MM.1S (cell line): ENCODE measurements at regions not wholly inside any gene's neighbourhood (a gene's known extent, or its start where the extent isn't known, plus 50 kb on each side); places are given as distances from the start of the nearest gene placed in this dataset.

Experiments
- DNase-seq: peaks from one replicate; pipeline ENCODE4 v3.0.0-alpha.2; 2015
- H2AFZ ChIP-seq: fragments of 300-600 bp; sonication (generic); 2 replicates; pipeline ENCODE4 v1.6.0; 2016; ENCODE audit warnings: antibody characterized with exemption, low read length
- H3F3A ChIP-seq: fragments of 300-600 bp; sonication (generic); 2 replicates; pipeline ENCODE4 v1.6.1; 2016; ENCODE audit warnings: mild to moderate bottlenecking, antibody characterized with exemption, low read length, moderate library complexity, mixed read lengths; ENCODE audit not compliant: insufficient read depth
- H3K27ac ChIP-seq: fragments of 300-600 bp; sonication (generic); 2 replicates; pipeline ENCODE4 v1.5.1; 2016; ENCODE audit warnings: mild to moderate bottlenecking, low read length
- H3K27me3 ChIP-seq: fragments of 300-600 bp; sonication (generic); replicated peaks from 2 replicates; pipeline ENCODE4 v1.6.0; 2016; ENCODE audit warnings: low read length; ENCODE audit not compliant: insufficient read depth
- H3K36me3 ChIP-seq: fragments of 300-600 bp; sonication (generic); replicated peaks from 2 replicates; pipeline ENCODE4 v1.6.1; 2016; ENCODE audit warnings: mild to moderate bottlenecking, low read length, mixed read lengths; ENCODE audit not compliant: insufficient read depth
- H3K4me1 ChIP-seq: fragments of 300-600 bp; sonication (generic); 2 replicates; pipeline ENCODE4 v1.6.1; 2016; ENCODE audit warnings: low read length, mixed read lengths
- H3K4me2 ChIP-seq: fragments of 300-600 bp; sonication (generic); 2 replicates; pipeline ENCODE4 v1.6.0; 2016; ENCODE audit warnings: low read depth, low read length
- H3K4me3 ChIP-seq: fragments of 300-600 bp; sonication (generic); 2 replicates; pipeline ENCODE4 v1.5.1; 2016; ENCODE audit warnings: low read length, mixed read lengths
- H3K79me2 ChIP-seq: fragments of 300-600 bp; sonication (generic); 2 replicates; pipeline ENCODE4 v1.6.1; 2016; ENCODE audit warnings: mixed run types, low read length, mixed read lengths
- H3K9ac ChIP-seq: fragments of 300-600 bp; sonication (generic); 2 replicates; pipeline ENCODE4 v1.6.1; 2016; ENCODE audit warnings: low read length, mixed read lengths
- H3K9me2 ChIP-seq: fragments of 300-600 bp; sonication (generic); replicated peaks from 2 replicates; pipeline ENCODE4 v1.6.1; 2016; ENCODE audit warnings: mild to moderate bottlenecking, low read length, mixed read lengths; ENCODE audit not compliant: insufficient read depth
- H3K9me3 ChIP-seq: fragments of 300-600 bp; sonication (generic); replicated peaks from 2 replicates; pipeline ENCODE4 v1.6.1; 2016; ENCODE audit warnings: mild to moderate bottlenecking, low read length, mixed read lengths; ENCODE audit not compliant: insufficient read depth
- H4K20me1 ChIP-seq: fragments of 300-600 bp; sonication (generic); 2 replicates; pipeline ENCODE4 v1.6.1; 2016; ENCODE audit warnings: mild to moderate bottlenecking, low read length, moderate library complexity, mixed read lengths; ENCODE audit not compliant: insufficient read depth
- EZH2 ChIP-seq: fragments of 300-600 bp; sonication (generic); optimal IDR thresholded peaks from 2 replicates; pipeline ENCODE3; 2017; ENCODE audit warnings: low read depth, mild to moderate bottlenecking, antibody characterized with exemption, low read length, mixed read lengths
- EZH2phosphoT487 ChIP-seq: fragments of 300-600 bp; sonication (generic); IDR thresholded peaks from 2 replicates; pipeline ENCODE4 v1.6.1; 2018; ENCODE audit warnings: antibody characterized with exemption, low read length
- TF ChIP-seq, protein P1 (sequence below): fragments of 300-600 bp; sonication (generic); IDR thresholded peaks from 2 replicates; pipeline ENCODE4 v1.5.1; 2016; ENCODE audit warnings: antibody characterized with exemption, low read length, mixed read lengths

DNA sequence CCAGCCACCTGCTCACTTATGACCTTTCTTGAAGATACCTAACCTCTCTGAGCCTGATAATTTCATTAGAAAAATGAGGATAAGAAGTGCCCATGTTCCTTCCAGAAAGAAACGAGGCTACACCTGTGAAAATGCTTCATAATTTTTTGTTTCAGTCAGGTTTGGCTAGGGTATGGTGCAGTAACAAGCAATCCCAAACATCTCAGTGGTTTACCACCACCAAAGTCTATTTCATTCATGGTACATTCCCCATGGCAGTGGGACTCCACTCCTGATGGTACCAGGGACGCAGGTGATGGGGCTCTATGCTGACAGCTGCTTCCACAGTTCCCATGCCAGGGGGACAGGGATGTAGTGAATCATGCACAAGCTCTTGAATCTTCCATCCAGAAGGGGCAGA lies 147.6 kb upstream of the CES5A start:
- Histone ChIP-seq H3K9me2 (no peaks in the 10 kb centered on the region), H3K4me2 (no peak overlapping the region), H2AFZ (no peak overlapping the region), H3K36me3 (no peaks in the 10 kb centered on the region), H4K20me1 (no peaks in the 10 kb centered on the region), H3K4me1 (no peaks in the 10 kb centered on the region), H3K27ac (no peak overlapping the region), H3K9me3 (no peaks in the 10 kb centered on the region), H3K79me2 (no peaks in the 10 kb centered on the region), H3F3A (no peaks in the 10 kb centered on the region), H3K4me3 (no peak overlapping the region), H3K9ac (no peak overlapping the region), H3K27me3 (no peaks in the 10 kb centered on the region)
- TF ChIP-seq, protein P1, sequence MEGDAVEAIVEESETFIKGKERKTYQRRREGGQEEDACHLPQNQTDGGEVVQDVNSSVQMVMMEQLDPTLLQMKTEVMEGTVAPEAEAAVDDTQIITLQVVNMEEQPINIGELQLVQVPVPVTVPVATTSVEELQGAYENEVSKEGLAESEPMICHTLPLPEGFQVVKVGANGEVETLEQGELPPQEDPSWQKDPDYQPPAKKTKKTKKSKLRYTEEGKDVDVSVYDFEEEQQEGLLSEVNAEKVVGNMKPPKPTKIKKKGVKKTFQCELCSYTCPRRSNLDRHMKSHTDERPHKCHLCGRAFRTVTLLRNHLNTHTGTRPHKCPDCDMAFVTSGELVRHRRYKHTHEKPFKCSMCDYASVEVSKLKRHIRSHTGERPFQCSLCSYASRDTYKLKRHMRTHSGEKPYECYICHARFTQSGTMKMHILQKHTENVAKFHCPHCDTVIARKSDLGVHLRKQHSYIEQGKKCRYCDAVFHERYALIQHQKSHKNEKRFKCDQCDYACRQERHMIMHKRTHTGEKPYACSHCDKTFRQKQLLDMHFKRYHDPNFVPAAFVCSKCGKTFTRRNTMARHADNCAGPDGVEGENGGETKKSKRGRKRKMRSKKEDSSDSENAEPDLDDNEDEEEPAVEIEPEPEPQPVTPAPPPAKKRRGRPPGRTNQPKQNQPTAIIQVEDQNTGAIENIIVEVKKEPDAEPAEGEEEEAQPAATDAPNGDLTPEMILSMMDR, result no peak
- TF ChIP-seq EZH2 (no peak), EZH2phosphoT487 (no peak)
- no peak for DNase-seq

GRCh38 chr16:56019274-56019673 lies 144.1 kb upstream of the CES5A start:
- H3K79me2 ChIP-seq, result no peaks in the 10 kb centered on the region
- no peaks in the 10 kb centered on the region for H3K9me2 ChIP-seq
- DNase-seq, result no peak
- TF ChIP-seq EZH2 (no peak), EZH2phosphoT487 (no peak)
- TF ChIP-seq, protein P1, result no peak
- no peaks in the 10 kb centered on the region for H3F3A ChIP-seq
- H3K4me1 ChIP-seq, result no peaks in the 10 kb centered on the region
- H3K27ac ChIP-seq, result no peak overlapping the region
- no peak overlapping the region for H3K9ac ChIP-seq
- no peaks in the 10 kb centered on the region for H3K27me3 ChIP-seq
- H3K4me3 ChIP-seq, result no peak overlapping the region
- H3K9me3 ChIP-seq, result no peaks in the 10 kb centered on the region
- H2AFZ ChIP-seq, result no peak overlapping the region
- H3K4me2 ChIP-seq, result no peak overlapping the region
- H4K20me1 ChIP-seq, result no peaks in the 10 kb centered on the region
- no peaks in the 10 kb centered on the region for H3K36me3 ChIP-seq

DNA sequence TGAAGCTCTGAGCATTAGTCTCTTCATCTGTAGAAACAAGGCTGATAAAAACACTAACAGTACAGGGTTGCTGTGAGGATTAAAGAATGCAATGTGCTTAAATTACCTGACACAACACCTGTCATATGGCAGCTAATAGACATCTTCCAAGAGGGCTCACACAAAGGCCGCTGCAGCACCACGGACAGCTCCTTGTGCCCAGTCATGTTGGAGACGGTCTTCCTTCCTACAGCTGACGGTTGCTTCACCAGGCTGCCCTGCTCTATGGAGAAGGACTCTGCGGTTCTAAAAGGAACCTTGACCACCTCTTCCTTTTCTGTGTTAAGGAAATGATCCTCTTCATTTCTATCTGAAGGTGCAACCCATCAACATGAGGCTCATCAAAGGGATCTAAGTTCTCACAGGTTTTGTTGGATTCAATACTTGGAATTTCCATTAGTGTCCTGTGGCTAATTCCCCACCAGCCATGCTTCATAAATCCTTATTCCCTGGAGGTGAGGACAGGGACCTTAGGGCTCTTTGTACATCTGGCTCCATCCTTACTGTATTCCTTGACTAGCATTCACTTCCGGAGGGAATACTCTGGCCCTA lies 138.9 kb upstream of the CES5A start:
- no peaks in the 10 kb centered on the region for H3K9me2 ChIP-seq
- H3F3A ChIP-seq, result no peaks in the 10 kb centered on the region
- H3K27ac ChIP-seq, result no peak overlapping the region
- no peaks in the 10 kb centered on the region for H3K79me2 ChIP-seq
- H2AFZ ChIP-seq, result no peak overlapping the region
- no peaks in the 10 kb centered on the region for H3K36me3 ChIP-seq
- no peaks in the 10 kb centered on the region for H3K27me3 ChIP-seq
- H3K4me2 ChIP-seq, result no peak overlapping the region
- H3K9ac ChIP-seq, result no peak overlapping the region
- no peak overlapping the region for H3K4me3 ChIP-seq
- H3K9me3 ChIP-seq, result no peaks in the 10 kb centered on the region
- no peak for TF ChIP-seq EZH2
- no peak for TF ChIP-seq EZH2phosphoT487
- TF ChIP-seq, protein P1, result no peak
- H4K20me1 ChIP-seq, result no peaks in the 10 kb centered on the region
- H3K4me1 ChIP-seq, result no peaks in the 10 kb centered on the region
- peak; percentile 51 for DNase-seq
